ENCODE measurements at regions not wholly inside any gene's neighbourhood (a gene's known extent, or its start where the extent isn't known, plus 50 kb on each side); places are given as distances from the start of the nearest gene placed in this dataset.

GRCh38 chr4:189035654-189036053, 896.4 kb downstream of the TRIML1 start:
- TF ChIP-seq POLR2A (IDR thresholded peaks at IDR 0.05; ENCODE audit: low read depth, low read length) (no peak), POLR2AphosphoS5 (IDR thresholded peaks at IDR 0.05; ENCODE audit: low read depth, low read length) (no peak), TAF1 (IDR thresholded peaks at IDR 0.05; ENCODE audit: borderline replicate concordance, low read depth, low read length) (no peak)

Measured in GM12892 (cell line).